ENCODE measurements at regions not wholly inside any gene's neighbourhood (a gene's known extent, or its start where the extent isn't known, plus 50 kb on each side); places are given as distances from the start of the nearest gene placed in this dataset.

DNA sequence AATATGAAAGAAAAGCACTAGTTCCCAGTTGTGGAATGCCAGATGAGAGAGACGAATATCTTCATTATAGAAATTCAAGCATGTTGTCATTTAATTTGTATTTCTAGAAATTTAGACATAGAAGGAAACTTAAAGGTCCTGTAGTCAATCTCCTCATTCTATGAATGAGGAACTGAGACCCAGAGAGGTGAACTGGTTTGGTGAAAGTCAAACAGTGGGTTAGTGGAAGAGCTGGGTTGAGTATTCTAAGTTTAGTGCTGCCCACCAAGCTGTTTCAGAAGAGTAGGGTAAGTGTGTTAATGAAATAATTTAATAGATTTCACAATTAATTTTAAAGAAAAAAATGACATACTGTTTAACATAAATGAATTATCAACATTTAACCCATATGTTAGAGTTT is 655.2 kb downstream of the FAM133A start:
- no peak for TF ChIP-seq POLR2A (IDR thresholded peaks at IDR 0.05; ENCODE audit: low read depth, low read length)
- no peak for TF ChIP-seq POLR2AphosphoS5 (IDR thresholded peaks at IDR 0.05; ENCODE audit: low read depth, low read length)
- no peak for TF ChIP-seq TAF1 (IDR thresholded peaks at IDR 0.05; ENCODE audit: borderline replicate concordance, low read depth, low read length)

All from GM12892 (cell line).